Activated T-helper 2 cell treated with anti-CD3 and anti-CD28 coated beads, Interferon-gamma antibody, Interleukin-2, Interleukin-4, amounts not matched to agents 10 μg/mL and 5 μg/mL and 100 μg/mL, durations not matched to agents 14 hours and 24 hours and 36 hours (primary cell): ENCODE measurements at regions not wholly inside any gene's neighbourhood (a gene's known extent, or its start where the extent isn't known, plus 50 kb on each side); places are given as distances from the start of the nearest gene placed in this dataset.

ENCODE experiments used
- DNase-seq: peaks from one replicate; pipeline ENCODE4 v3.0.0; 2021; ENCODE audit warnings: low spot score
- H3K27ac Mint-ChIP-seq: one replicate; pipeline ENCODE4 v1.8.0; 2021; ENCODE audit warnings: mixed read lengths
- H3K27me3 Mint-ChIP-seq: one replicate; pipeline ENCODE4 v1.8.0; 2021; ENCODE audit warnings: low read depth, mixed read lengths
- H3K36me3 Mint-ChIP-seq: one replicate; pipeline ENCODE4 v1.8.0; 2021; ENCODE audit warnings: low read depth, mixed read lengths
- H3K4me1 Mint-ChIP-seq: one replicate; pipeline ENCODE4 v1.8.0; 2021; ENCODE audit warnings: low read depth, mixed read lengths
- H3K4me3 Mint-ChIP-seq: one replicate; pipeline ENCODE4 v1.8.0; 2021; ENCODE audit warnings: low read depth, mild to moderate bottlenecking, moderate library complexity, mixed read lengths
- H3K9me3 Mint-ChIP-seq: one replicate; pipeline ENCODE4 v1.8.0; 2021; ENCODE audit warnings: mixed read lengths
- intact Hi-C: fragments of 100-400 bp; cut with micrococcal nuclease; formaldehyde crosslinking; loops from one replicate; pipeline ENCODE4 v1.15.1; 2023

GRCh38 chr4:144288011-144288903 is 147.7 kb upstream of the GYPA start:
- H3K36me3 Mint-ChIP-seq, result no peaks in the 10 kb centered on the region

DNA sequence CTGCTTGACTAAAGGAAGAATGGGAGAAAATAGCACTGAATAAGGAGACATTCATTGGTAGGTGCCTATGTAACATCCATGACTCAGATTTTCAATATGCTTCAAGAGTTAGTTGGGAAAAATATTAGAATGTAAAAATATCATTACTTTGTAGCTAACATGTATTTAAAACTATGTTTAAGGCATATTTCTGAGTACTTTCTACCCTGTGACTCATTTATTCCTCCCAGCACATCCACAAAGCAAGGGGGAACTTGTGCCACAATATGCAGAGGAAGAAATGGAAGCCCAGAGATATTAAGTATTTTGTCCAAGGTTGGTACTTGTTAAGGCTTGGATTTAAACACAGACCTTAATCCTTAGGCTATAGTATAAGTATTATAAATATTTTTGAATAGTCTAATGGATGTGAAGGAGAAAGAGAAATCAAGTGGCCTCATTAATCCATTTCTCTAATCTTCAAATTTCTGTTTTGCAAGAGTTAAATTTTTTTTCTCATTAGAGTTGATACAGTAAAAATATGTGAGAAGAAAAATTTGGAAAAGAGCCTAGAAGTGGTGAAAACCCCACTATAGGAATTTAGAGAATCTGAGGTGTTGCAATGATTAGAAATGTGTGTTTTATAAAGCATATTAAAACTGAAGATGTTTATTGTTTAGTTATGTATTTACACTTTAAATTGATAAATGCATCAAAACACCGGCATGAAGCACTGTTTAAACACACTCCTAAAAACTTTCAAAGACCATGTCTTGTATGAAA is 149.3 kb upstream of the GYPA start:
- H3K27ac Mint-ChIP-seq, result no peak overlapping the region
- H3K9me3 Mint-ChIP-seq, result no peaks in the 10 kb centered on the region
- no peak overlapping the region for H3K4me3 Mint-ChIP-seq
- intact Hi-C loops, result no loop called here
- H3K27me3 Mint-ChIP-seq, result no peaks in the 10 kb centered on the region
- H3K4me1 Mint-ChIP-seq, result no peaks in the 10 kb centered on the region
- no peak for DNase-seq
- H3K36me3 Mint-ChIP-seq, result no peaks in the 10 kb centered on the region

More at GRCh38 chr4:144288011-144288903, 147.7 kb upstream of the GYPA start:
- Mint-ChIP-seq H3K4me3 (no peak overlapping the region), H3K27me3 (no peaks in the 10 kb centered on the region), H3K9me3 (no peaks in the 10 kb centered on the region), H3K4me1 (no peaks in the 10 kb centered on the region), H3K27ac (no peak overlapping the region)
- no peak for DNase-seq
- intact Hi-C loops, result no loop called here

DNA sequence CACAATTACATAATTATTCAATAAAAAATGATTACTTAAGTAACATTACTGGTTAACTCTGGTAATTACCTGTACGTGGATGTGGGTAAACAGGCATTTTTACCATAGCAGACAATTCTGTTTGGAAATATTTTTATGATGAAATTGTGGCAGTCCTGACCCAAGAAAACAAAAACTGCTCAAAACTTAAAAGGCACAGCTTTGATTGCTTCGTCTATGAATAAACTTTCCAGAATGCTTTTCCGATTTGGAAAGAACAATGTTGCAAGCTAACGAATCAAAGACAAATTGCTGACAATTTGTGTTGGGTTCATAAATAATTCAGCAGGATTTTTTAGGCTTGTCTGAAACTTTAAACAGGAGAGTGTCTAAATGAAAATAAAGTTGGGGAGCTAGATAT is 150.6 kb upstream of the GYPA start:
- Mint-ChIP-seq H3K4me1 (no peaks in the 10 kb centered on the region), H3K4me3 (no peak overlapping the region), H3K27me3 (no peaks in the 10 kb centered on the region), H3K27ac (no peak overlapping the region), H3K36me3 (no peaks in the 10 kb centered on the region), H3K9me3 (no peaks in the 10 kb centered on the region)
- no peak for DNase-seq
- intact Hi-C loops, result no loop called here

DNA sequence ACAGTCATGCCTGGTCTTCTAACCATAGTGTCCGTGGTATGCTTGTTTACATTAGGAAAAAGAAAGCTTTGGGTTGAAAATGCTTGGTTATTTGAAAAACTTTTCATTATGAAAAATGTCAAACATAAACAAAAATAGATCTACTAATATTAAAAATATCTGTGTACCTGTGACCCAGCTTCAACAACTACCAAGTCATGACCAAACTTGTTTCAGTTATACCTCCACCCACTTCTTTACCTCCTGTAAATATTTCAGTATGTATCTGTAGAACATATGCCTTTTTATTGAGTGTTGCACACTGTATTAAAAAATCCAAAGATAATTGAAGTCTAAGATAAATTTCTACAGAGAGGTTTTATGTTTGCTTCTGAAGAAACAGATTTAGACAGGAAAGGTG is 153.7 kb upstream of the GYPA start:
- intact Hi-C loops, result no loop called here
- Mint-ChIP-seq H3K27me3 (no peaks in the 10 kb centered on the region), H3K36me3 (no peaks in the 10 kb centered on the region), H3K9me3 (no peaks in the 10 kb centered on the region), H3K4me3 (no peak overlapping the region), H3K4me1 (no peaks in the 10 kb centered on the region), H3K27ac (no peak overlapping the region)
- no peak for DNase-seq

GRCh38 chr4:144295286-144295995 is 154.9 kb upstream of the GYPA start:
- no peak overlapping the region for H3K27ac Mint-ChIP-seq
- H3K4me3 Mint-ChIP-seq, result no peak overlapping the region
- DNase-seq, result no peak
- no peaks in the 10 kb centered on the region for H3K36me3 Mint-ChIP-seq
- H3K9me3 Mint-ChIP-seq, result no peaks in the 10 kb centered on the region
- intact Hi-C loops, result no loop called here
- no peaks in the 10 kb centered on the region for H3K27me3 Mint-ChIP-seq
- no peaks in the 10 kb centered on the region for H3K4me1 Mint-ChIP-seq

- no peak overlapping the region for H3K4me3 Mint-ChIP-seq
- intact Hi-C loops, result no loop called here
- no peaks in the 10 kb centered on the region for H3K27me3 Mint-ChIP-seq
- H3K4me1 Mint-ChIP-seq, result no peaks in the 10 kb centered on the region
- no peak for DNase-seq
- no peaks in the 10 kb centered on the region for H3K9me3 Mint-ChIP-seq
- no peak overlapping the region for H3K27ac Mint-ChIP-seq
- H3K36me3 Mint-ChIP-seq, result no peaks in the 10 kb centered on the region
These were observed 156.4 kb upstream of the GYPA start for GRCh38 chr4:144296941-144297340.

DNA sequence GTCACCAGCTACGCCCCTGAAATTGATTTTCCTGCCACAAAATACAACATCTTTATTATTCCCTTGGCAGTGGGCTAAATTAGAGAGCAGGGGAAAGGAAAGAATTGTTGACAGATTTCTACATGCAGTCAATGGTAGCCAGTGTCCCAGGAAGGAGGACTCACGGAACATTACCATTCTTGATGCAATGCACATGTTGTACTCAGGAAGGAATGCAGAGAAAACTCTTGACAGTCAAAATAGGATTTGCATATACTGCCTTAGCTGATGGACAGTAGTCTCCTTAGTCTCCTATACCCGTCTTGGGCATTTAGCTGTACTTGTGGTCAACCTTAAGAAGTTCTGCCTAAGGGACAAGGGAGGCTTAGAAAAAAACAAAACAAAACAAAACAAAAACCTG is 158.0 kb upstream of the GYPA start:
- intact Hi-C loops, result no loop called here
- Mint-ChIP-seq H3K27ac (no peak overlapping the region), H3K27me3 (no peaks in the 10 kb centered on the region), H3K9me3 (no peaks in the 10 kb centered on the region), H3K36me3 (no peaks in the 10 kb centered on the region), H3K4me3 (no peak overlapping the region), H3K4me1 (no peaks in the 10 kb centered on the region)
- DNase-seq, result no peak

DNA sequence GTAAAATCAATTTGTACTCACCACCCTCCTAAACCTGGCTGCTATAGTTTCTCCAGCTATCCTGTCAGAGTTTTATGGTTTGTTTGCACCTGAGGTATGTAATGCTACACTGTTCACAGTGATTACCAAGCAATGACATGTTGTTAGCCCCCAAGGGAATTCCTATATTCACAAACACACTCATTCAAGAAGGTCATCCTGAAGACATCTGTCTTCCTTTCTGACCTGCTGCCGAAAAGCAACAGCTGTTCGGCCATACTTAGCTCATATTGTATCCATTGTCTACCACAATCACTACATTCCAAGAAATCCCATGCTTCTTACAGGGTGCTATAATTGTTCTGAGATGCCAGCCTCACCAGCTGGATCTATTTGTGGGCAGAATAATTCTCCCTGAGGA is 160.1 kb upstream of the GYPA start:
- Mint-ChIP-seq H3K36me3 (no peaks in the 10 kb centered on the region), H3K27me3 (no peaks in the 10 kb centered on the region), H3K9me3 (no peaks in the 10 kb centered on the region), H3K4me1 (no peaks in the 10 kb centered on the region), H3K4me3 (no peak overlapping the region), H3K27ac (no peak overlapping the region)
- DNase-seq, result no peak
- intact Hi-C loops, result no loop called here

GRCh38 chr4:144302704-144303536 is 162.4 kb upstream of the GYPA start:
- Mint-ChIP-seq H3K9me3 (no peaks in the 10 kb centered on the region), H3K27ac (no peak overlapping the region), H3K36me3 (no peaks in the 10 kb centered on the region), H3K4me3 (no peak overlapping the region), H3K4me1 (no peaks in the 10 kb centered on the region), H3K27me3 (no peaks in the 10 kb centered on the region)
- no peak for DNase-seq
- intact Hi-C loops, result no loop called here

DNA sequence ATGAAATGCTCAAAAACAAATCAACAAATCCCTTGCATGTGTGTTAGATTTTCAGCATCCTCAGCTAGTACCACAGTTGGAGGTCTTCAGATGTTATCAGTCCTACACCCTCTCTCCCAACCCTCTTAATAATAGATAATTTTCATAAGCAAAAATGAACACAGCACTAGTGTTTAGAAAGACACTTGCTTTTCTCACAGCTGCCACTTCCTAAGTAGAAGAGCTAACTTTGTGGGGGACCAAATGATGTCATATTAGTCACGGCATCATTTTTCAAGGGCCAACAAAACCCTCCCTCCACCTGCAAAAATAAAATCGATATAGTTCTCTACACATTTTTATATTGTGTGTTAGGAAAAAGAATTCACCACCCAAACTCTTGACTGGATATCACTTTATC is 163.5 kb upstream of the GYPA start:
- Mint-ChIP-seq H3K36me3 (no peaks in the 10 kb centered on the region), H3K4me1 (no peaks in the 10 kb centered on the region), H3K4me3 (no peak overlapping the region), H3K27me3 (no peaks in the 10 kb centered on the region), H3K27ac (no peak overlapping the region), H3K9me3 (no peaks in the 10 kb centered on the region)
- no peak for DNase-seq
- intact Hi-C loops, result no loop called here

- Mint-ChIP-seq H3K9me3 (peaks cover 14% of the 10 kb centered on the region), H3K27me3 (no peaks in the 10 kb centered on the region), H3K36me3 (no peaks in the 10 kb centered on the region), H3K27ac (no peak overlapping the region), H3K4me1 (no peaks in the 10 kb centered on the region), H3K4me3 (no peak overlapping the region)
- intact Hi-C loops, result no loop called here
- no peak for DNase-seq
These were observed 170.0 kb upstream of the GYPA start for GRCh38 chr4:144310535-144310934.

DNA sequence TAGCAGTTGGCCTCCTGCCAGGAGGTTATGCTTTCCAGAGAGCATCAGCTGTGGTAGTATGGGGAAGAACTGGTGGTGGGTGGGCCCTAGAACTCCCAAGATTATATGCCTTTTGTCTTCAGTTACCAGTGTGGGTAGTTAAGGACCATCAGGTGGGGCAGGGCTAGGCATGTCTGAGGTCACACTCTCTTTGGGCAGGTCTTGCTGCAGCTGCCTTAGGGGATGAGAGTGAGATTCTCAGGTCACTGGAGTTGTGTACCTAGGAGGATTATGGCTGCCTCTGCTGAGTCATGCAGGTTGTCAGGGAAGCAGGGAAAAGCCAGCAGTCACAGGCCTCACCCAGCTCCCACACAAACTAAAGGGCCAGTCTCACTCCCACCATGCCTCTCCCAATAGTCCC is 172.9 kb upstream of the GYPA start:
- Mint-ChIP-seq H3K4me1 (no peaks in the 10 kb centered on the region), H3K27ac (no peak overlapping the region), H3K4me3 (no peak overlapping the region), H3K9me3 (peaks cover 19% of the 10 kb centered on the region), H3K36me3 (no peaks in the 10 kb centered on the region), H3K27me3 (no peaks in the 10 kb centered on the region)
- DNase-seq, result no peak
- intact Hi-C loops, result no loop called here
